Esophagus squamous epithelium (tissue), 5 donors: ENCODE measurements at regions not wholly inside any gene's neighbourhood (a gene's known extent, or its start where the extent isn't known, plus 50 kb on each side); places are given as distances from the start of the nearest gene placed in this dataset.

Experiments
- DNase-seq: peaks from one replicate; lab custom pipeline; 2025; lab: John Stamatoyannopoulos, UW
- H3K27ac ChIP-seq, 4 donors: fragments of 200-600 bp; sonication (generic); one replicate each; pipeline ENCODE4 v1.5.1; 2016 to 2019; ENCODE audit warnings: mild to moderate bottlenecking in 1 of 4
- H3K27me3 ChIP-seq, 4 donors: fragments of 200-600 bp; sonication (generic); 1 replicate in 3 of 4; 2 replicates in 1 of 4; pipeline versions ENCODE4 v1.5.1 to v1.6.0; 2017 to 2021; ENCODE audit warnings: antibody characterized with exemption in 1 of 4
- H3K36me3 ChIP-seq, 3 donors: fragments of 200-600 bp; sonication (generic); one replicate each; pipeline ENCODE4 v1.5.1; 2016 to 2019
- H3K4me1 ChIP-seq, 3 donors: fragments of 200-600 bp; sonication (generic); one replicate each; pipeline ENCODE4 v1.5.1; 2017 to 2019
- H3K4me3 ChIP-seq, 4 donors: fragments of 200-600 bp; sonication (generic); 1 replicate in 3 of 4; 2 replicates in 1 of 4; pipeline ENCODE4 v1.5.1; 2016 to 2019; ENCODE audit warnings: mild to moderate bottlenecking in 2 of 4, moderate library complexity in 1 of 4
- H3K9me3 ChIP-seq, 3 donors: fragments of 200-600 bp; sonication (generic); one replicate each; pipeline ENCODE4 v1.5.1; 2016 to 2019
- POLR2A ChIP-seq, 4 donors: fragments of 450-650 bp; IDR thresholded peaks; one replicate each; pipeline ENCODE4 v1.6.1; 2017; ENCODE audit warnings: antibody characterized with exemption in 4 of 4, mild to moderate bottlenecking in 4 of 4, moderate library complexity in 3 of 4
- WGBS, 2 donors: methylation state at CpG; one replicate each; pipeline ENCODE4 v1.1.5; 2018; 5-methylcytosine and 5-hydroxymethylcytosine counted together
- intact Hi-C: fragments of 100-400 bp; cut with DNase I; formaldehyde crosslinking; loops from one replicate; pipeline ENCODE4 v1.15.0; 2022
- TF ChIP-seq, protein P1 (sequence below), 6 experiments: fragments of 450-650 bp in 4 of 6; fragments of 200-600 bp in 2 of 6; sonication (generic) in 2 of 6; IDR thresholded peaks; one replicate each; pipeline ENCODE4 v1.5.1; 2016 to 2019; ENCODE audit warnings: antibody characterized with exemption in 6 of 6, mild to moderate bottlenecking in 4 of 6, moderate library complexity in 4 of 6
- donor health status: DM: yes; HTN: yes; CAD: no.

DNA sequence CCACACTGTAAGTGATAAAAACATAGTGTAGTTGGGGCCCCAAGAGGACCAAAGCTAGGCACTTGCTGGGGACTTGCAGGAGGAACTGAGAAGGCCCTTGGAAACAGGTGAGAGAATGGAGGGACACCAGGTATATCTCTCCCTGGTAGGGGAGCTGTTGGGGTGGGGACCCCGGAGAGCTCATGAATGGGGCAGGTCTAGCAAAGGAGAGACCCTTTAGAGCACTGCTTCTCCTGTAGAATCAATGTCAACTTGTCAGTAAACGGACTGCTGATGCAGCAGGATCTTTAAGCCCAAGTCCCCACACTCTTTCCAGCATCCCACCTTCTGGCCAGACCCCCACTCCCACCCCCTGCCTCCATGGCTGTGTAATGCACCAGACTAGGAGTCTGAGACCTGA lies 109.6 kb upstream of the THY1 start:
- no peak overlapping the region for H3K4me3 ChIP-seq
- H3K36me3 ChIP-seq: no peaks in the 10 kb centered on the region
- TF ChIP-seq POLR2A (IDR thresholded peaks at IDR 0.05): no peak
- TF ChIP-seq, protein P1, sequence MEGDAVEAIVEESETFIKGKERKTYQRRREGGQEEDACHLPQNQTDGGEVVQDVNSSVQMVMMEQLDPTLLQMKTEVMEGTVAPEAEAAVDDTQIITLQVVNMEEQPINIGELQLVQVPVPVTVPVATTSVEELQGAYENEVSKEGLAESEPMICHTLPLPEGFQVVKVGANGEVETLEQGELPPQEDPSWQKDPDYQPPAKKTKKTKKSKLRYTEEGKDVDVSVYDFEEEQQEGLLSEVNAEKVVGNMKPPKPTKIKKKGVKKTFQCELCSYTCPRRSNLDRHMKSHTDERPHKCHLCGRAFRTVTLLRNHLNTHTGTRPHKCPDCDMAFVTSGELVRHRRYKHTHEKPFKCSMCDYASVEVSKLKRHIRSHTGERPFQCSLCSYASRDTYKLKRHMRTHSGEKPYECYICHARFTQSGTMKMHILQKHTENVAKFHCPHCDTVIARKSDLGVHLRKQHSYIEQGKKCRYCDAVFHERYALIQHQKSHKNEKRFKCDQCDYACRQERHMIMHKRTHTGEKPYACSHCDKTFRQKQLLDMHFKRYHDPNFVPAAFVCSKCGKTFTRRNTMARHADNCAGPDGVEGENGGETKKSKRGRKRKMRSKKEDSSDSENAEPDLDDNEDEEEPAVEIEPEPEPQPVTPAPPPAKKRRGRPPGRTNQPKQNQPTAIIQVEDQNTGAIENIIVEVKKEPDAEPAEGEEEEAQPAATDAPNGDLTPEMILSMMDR (IDR thresholded peaks at IDR 0.05): no peak
- H3K9me3 ChIP-seq: no peaks in the 10 kb centered on the region
- H3K27me3 ChIP-seq: peaks cover 0 to 27% (median 0%) of the 10 kb centered on the region in 4 donors
- H3K4me1 ChIP-seq: peaks cover 3 to 15% (median 5%) of the 10 kb centered on the region in 3 donors
- WGBS, 2 donors: 63 to 64% methylated on average over 2 of the region's 2 CpGs
- H3K27ac ChIP-seq: no peak overlapping the region
- DNase-seq: no peak
- intact Hi-C loops: no loop called here

DNA sequence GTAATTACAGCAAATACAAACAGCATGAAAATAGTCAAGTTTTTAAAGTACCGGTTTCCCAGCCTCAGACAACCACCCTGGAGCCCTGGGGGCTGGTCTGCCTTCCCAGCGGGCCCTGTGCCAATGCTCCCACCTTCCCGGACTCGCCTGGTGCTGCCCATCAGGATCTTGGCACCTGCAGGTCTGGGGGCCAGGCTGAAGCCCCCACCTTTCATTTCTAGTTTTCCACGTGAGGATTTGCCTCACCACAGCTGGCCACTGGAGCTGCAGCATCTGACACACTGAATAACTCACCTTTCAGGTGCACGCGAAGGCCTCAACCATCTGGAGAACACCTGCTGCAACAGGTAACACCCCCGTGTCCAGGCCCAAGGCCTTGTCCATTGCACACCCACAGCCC lies 108.7 kb upstream of the THY1 start:
- peaks cover 0 to 27% (median 0%) of the 10 kb centered on the region in 4 donors for H3K27me3 ChIP-seq
- intact Hi-C loops: no loop called here
- 70 to 75% methylated on average over 7 to 8 of the region's 8 CpGs for WGBS, 2 donors
- no peaks in the 10 kb centered on the region for H3K9me3 ChIP-seq
- no peak for TF ChIP-seq POLR2A (IDR thresholded peaks at IDR 0.05)
- TF ChIP-seq, protein P1 (IDR thresholded peaks at IDR 0.05): no peak
- H3K36me3 ChIP-seq: no peaks in the 10 kb centered on the region
- H3K4me3 ChIP-seq: no peak overlapping the region
- peaks cover 3 to 11% (median 5%) of the 10 kb centered on the region in 3 donors for H3K4me1 ChIP-seq
- DNase-seq: no peak
- H3K27ac ChIP-seq: no peak overlapping the region

DNA sequence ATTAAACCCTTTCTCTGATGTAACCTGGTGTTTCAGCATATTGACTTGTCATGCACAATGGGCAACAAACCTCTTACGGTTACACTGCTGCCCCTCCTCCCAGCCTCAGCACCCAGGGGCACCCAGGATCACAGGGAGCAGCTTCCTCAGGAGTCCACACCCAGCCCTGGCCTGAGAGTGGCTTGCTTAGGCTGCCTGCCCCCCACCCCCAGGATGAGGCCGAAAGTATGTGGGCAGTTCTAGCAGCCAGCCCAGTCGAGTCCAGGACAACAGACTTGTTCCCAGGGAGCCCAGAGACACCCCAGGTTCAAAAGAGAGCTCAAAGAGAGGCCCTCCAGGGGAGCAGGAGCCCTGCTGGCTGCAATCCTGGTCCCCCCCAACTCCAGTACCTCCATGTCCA lies 108.1 kb upstream of the THY1 start:
- no peaks in the 10 kb centered on the region for H3K36me3 ChIP-seq
- 50 to 100% methylated on average over 1 of the region's 3 CpGs for WGBS, 2 donors

DNA sequence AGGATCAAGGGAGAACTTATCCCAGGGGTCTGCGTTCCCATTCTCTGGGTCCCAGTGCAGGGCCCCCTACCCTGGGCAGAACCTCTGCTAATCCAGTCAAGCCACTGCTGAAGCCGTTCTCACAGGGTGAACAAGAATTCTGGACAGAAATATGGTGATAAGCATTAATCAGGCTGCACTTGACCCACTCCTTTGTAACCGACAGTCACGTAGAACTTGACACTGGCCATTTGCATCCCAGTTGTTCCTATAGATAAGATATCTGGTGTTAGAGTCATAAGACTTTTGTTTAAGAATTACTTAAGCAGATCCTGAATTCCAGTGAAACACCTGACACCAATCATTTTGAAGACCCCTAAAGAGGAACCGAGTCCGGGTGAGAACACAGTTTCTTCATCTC lies 107.5 kb upstream of the THY1 start:
- Histone ChIP-seq H3K27ac (no peak overlapping the region), H3K27me3 (peaks cover 0 to 27% (median 0%) of the 10 kb centered on the region in 4 donors), H3K36me3 (no peaks in the 10 kb centered on the region), H3K4me3 (no peak overlapping the region), H3K4me1 (peaks cover 3 to 11% (median 5%) of the 10 kb centered on the region in 3 donors), H3K9me3 (no peaks in the 10 kb centered on the region)
- no peak for DNase-seq
- 77 to 79% methylated on average over 6 of the region's 6 CpGs for WGBS, 2 donors
- no peak for TF ChIP-seq POLR2A (IDR thresholded peaks at IDR 0.05)
- TF ChIP-seq, protein P1 (IDR thresholded peaks at IDR 0.05): no peak
- intact Hi-C loops: no loop called here

More for the DNA sequence above, 108.1 kb upstream of the THY1 start:
- TF ChIP-seq POLR2A (IDR thresholded peaks at IDR 0.05): no peak
- TF ChIP-seq, protein P1 (IDR thresholded peaks at IDR 0.05): no peak
- Histone ChIP-seq H3K27ac (no peak overlapping the region), H3K4me3 (no peak overlapping the region), H3K27me3 (peaks cover 0 to 27% (median 0%) of the 10 kb centered on the region in 4 donors), H3K9me3 (no peaks in the 10 kb centered on the region), H3K4me1 (peaks cover 3 to 11% (median 5%) of the 10 kb centered on the region in 3 donors)
- DNase-seq: no peak
- intact Hi-C loops: no loop called here

DNA sequence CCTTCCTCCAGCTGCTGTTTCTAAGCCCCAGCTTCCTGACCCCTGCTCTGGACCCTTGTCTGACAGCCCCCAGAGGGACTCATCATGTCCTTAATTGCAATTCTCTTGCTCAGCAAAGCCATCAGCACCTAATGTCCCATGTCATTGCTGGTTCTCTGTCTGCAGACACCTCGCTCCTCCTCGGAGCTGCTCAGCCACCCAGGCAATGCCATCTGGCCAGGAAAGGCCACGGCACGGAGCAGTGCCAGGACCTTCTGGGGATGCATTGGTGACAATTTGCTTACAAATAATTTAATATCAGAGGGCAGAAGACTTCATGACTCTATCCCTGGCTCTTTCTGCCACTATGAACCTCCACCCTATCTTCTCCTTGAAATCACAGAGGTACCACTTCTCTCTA lies 107.0 kb upstream of the THY1 start:
- no peak for DNase-seq
- Histone ChIP-seq H3K4me3 (no peak overlapping the region), H3K4me1 (peaks cover 3 to 11% (median 5%) of the 10 kb centered on the region in 3 donors), H3K9me3 (no peaks in the 10 kb centered on the region), H3K27me3 (peaks cover 0 to 27% (median 0%) of the 10 kb centered on the region in 4 donors), H3K27ac (no peak overlapping the region), H3K36me3 (no peaks in the 10 kb centered on the region)
- no peak for TF ChIP-seq POLR2A (IDR thresholded peaks at IDR 0.05)
- TF ChIP-seq, protein P1 (IDR thresholded peaks at IDR 0.05): no peak
- intact Hi-C loops: no loop called here
- 29 to 62% methylated on average over 4 of the region's 4 CpGs for WGBS, 2 donors
